NCI-H1105 treated with DMSO at 0.1 percent for 48 hours (cell line): ENCODE measurements at regions not wholly inside any gene's neighbourhood (a gene's known extent, or its start where the extent isn't known, plus 50 kb on each side); places are given as distances from the start of the nearest gene placed in this dataset.

Experiments used
- DNase-seq: peaks from one replicate; lab custom pipeline; 2025; lab: John Stamatoyannopoulos, UW

- no peak for DNase-seq
Measured at GRCh38 chr2:120936476-120937334, 201.0 kb downstream of the GLI2 start.

DNA sequence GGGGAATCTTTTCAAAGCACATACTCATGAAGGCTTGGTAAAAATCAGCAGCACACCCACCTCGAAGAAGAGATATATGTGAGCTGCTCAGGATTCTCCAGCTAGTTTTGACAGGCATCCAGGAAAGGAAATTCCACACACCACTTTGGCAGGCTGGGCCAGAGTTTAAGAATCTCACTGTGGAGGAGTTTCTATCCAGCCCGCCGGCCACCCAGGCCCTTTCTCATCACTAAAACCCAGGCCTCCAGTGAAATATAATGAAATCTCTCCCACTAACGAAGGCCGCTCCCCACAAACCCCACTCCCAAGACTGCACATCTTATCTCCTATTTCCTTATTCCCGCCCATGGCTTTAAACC, 202.0 kb downstream of the GLI2 start:
- DNase-seq: no peak

DNA sequence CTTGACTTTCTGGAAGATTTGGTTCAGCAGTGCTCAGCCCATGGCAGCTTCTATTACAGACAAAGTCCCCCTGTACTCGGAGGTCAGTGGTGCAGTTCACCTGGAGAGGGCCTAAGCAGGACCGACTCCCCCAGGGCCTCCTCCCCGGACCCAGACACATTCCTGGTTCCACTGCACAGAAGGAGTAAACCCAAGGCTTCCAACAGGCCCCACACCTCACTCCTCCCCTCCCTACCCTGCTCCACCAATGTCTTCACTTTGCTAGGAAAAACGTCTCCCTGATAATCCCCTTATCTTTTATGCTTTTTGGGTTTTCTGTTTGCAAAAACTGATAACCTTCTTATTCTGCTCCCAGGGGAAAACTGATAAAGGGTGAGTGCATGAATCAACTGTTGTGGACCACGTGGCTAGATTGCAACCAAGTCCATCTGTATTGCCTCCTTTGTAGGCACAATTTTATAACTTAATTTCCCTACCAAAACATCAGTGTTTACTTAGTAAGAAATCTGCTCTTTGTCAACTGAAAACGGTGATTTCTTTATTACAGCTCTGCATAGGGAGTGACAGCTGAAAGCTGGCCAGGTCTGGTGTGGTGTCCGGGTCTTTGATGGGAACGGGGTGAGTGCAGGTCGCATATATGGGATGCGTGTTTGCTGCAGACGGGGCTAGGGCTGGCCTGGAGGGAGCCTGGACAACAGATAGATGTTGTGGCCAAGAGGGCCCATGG, 202.5 kb downstream of the GLI2 start:
- DNase-seq: no peak

- no peak for DNase-seq
Measured at GRCh38 chr2:120939595-120940318, 204.1 kb downstream of the GLI2 start.

- DNase-seq: no peak
Measured at GRCh38 chr2:120940319-120940696, 204.6 kb downstream of the GLI2 start.

DNA sequence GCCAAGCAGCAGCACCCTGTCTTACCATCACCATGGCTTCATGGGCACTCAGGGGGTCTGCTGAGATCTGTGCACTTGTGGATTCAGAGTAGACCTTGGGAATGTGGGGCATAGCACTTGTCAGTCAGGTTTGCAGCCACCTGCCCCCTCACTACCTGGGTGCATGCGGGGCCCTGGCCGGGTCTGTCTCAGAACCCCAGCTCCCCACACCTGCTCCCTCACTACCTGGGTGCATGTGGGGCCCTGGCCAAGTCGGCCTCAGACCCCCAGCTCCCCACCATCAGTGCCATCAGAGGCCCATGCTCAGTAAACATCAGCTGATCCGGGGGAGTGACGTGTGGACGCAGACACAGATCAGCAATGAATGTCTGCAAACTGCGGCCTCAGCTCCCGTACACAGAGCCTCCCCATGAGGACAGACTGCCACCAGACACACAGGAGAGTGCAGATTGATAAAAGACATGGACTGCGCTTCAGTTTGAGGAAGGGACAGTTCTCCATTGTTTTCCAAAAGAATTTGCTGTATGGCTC, 205.1 kb downstream of the GLI2 start:
- DNase-seq: no peak

DNA sequence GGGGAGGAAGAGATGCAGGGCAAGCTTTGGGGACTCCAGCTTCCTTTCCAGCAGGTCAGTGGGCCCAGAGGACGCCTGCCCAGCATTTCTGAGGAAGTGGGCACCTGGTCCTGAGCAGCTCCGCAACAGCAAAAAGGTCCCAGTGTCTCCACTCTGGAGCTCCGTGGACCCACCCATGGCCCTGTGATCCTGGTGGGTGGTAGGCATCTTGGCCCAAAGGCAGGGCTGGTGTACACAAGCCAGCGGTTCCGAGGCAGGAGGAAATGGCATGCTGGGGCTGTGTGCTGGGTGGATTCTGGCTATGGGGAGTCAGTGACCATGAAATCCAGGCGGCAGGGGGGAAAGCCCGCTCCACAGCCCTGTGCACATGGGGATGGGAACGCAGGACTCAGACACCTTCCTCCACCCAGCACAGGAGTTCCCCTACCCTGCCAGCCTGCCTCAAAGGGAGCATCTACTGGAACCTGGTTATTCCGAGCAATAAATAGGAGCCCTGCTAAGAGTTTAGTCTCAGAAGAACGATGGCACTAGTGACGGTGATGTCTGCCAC, 206.0 kb downstream of the GLI2 start:
- no peak for DNase-seq

DNA sequence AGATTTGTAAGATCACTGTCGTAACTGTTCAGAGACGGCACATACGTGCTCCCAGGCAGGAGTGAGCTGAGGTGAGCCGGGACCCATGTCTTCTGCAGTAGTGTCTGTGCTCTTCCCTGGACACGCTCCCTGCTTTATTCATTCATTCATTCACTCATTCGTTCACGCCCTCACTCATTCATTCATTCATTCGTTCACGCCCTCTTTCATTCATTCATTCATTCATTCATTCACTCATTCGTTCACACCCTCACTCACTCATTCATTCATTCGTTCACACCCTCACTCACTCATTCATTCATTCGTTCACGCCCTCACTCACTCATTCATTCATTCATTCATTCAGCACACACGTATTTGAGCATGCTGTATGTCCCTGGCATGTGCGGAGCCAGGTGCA, 207.0 kb downstream of the GLI2 start:
- no peak for DNase-seq

GRCh38 chr2:120943403-120944034, 207.9 kb downstream of the GLI2 start:
- no peak for DNase-seq

- no peak for DNase-seq
Measured at GRCh38 chr2:120944575-120944974, 208.9 kb downstream of the GLI2 start.

DNA sequence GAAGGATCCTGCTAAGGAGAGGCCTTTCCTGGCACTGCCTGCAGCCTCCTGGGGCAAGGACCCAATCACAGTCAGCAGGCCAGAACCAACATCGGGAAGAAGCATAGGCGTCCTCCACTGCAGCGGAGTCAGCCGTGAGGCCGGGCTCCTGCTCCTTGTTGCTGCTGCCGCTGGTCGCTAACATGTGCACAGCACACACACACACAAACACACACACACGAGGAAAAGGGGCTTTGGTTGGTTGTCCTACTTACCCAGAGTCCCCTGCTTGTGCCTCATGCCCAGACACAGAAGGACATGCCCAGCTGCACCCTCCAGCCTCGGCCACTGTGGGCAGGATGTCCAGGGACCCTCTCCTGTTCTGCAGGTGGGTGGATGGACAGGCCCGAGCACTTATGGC, 209.4 kb downstream of the GLI2 start:
- DNase-seq: no peak

DNA sequence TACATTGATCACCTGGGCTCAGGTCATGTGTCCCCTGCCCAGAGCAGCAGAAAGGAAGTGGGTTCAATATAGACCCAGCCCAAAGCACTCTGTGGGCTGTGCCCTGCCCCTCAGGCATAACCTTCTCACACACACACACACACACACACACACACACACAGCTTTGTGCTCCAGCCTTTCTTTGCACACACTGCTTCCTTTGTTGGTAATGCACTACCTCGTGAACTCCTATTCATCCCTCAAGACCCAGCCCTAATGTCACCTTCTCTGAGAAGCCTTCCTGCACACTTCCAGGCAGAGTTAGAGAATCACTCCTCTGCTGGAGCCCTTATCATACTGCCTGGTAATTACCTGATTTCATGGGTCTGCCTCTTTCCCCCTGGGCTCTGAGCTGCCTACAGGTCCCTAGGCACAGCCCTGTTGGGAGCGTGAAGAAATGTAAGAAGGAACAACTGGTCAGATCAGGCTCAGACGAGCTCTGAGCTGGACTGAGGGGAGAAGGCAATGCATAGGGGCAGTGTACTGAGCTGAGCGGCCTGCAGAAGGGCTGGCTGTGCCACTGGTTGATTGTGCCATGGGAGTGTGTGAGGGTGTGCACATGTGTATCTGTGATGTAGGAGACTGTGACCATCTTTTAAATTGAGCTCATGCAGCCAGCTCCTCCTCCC, 210.3 kb downstream of the GLI2 start:
- no peak for DNase-seq

DNA sequence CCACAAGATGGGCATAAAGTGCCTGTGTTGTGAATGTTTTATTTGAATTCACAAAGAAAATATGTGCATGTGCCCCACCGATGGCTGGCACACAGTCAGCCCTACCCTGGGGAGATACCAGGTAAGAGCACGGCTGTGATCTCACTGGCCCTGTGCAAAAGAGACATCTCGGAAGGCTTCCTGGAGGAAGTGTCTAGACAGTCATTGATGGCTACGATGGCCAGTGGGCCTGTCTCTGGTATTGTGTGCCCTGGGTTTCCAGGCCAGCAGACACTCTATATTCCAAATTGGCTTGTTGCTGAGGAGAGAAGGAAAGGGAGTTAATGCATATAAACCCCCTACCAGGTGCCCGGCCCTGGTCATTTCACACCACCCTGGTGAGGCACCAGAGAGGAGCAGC, 211.7 kb downstream of the GLI2 start:
- DNase-seq: no peak

GRCh38 chr2:120947982-120948661, 212.5 kb downstream of the GLI2 start:
- DNase-seq: no peak

DNA sequence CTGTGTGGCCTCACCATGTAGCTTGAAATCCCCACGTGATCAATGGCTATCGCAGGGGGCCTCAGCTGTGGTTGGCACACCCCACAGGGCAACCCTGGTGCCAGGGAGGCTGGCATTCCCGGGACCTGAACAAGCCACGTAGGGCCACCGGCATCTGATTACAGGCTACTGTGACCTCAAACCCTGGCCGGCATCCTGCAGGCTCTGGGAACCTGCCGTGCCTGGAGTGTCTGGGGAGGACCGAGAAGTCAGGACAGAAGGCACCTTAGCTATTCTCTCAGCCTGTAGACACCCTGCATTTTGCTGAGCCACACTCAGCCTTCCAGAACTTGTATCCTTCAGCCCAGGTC, 213.0 kb downstream of the GLI2 start:
- DNase-seq: no peak

DNA sequence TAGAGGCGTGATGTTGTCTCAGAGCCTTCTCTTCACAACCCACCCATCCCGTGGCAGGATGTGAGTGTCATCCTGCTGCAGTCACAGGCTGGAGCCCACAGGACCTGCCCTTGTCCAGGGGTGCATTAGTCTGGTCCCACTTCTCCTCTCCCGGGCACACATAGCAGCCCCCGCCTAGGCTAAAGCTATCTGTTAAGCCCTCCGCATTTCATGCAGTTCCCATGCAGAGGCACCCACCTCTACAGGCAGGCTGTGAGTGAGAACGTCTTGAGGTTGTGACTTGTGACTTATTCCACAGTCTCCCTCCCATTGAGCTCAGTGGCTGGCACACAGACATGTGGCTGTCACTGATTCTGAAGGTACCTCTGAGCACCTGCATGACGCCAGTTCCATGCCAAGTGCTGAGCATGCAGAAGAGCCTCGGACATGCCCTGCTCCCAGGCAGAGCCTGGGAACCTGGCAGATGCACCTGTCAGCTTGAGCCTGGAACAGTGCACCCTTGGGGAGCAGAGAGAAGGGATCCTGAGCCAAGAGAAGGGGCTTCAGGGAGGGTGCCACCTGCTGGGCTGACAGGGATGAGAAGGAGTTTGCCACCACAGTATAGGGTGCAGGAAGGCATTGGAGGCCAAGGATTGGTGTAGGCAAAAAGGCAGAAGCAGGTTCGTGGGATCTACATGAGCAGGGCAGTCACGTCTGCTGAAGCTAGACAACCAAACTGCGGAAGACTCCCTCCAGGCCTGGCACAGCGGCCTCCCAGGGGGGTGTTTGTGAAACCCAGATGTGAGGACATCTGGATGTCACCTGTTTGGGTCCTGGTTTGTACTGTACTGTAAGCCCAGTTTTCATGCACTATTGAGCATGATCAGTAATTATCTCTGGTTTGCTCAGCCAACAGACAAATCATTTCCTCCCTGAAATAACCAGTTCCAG, 213.6 kb downstream of the GLI2 start:
- peak; percentile 84 for DNase-seq

GRCh38 chr2:120949957-120950590, 214.4 kb downstream of the GLI2 start:
- no peak for DNase-seq

- DNase-seq: no peak
Measured at GRCh38 chr2:120951693-120952092, 216.0 kb downstream of the GLI2 start.

DNA sequence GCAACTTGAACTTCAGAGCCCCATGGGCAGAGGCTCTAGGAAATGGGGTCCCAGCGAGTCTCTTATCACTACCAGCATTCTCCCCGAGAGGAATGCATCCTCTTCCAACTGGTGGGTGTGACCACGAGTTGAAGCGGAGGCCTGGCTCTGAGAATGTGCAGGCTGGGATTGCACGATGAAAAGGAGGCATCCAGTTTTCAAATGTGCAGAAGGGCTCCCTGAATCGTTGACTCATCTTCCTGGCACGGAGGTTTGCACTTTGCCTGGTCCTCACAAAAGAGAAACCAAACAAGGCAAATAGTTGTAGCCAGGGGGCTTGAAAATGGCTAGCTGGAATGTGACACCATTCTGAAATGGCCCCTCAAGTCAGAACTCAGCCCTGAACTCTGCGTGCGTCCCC, 216.7 kb downstream of the GLI2 start:
- DNase-seq: no peak
